Activated B cell treated with CpG ODN at 0.5 μM for 24 hours (primary cell): ENCODE measurements at regions not wholly inside any gene's neighbourhood (a gene's known extent, or its start where the extent isn't known, plus 50 kb on each side); places are given as distances from the start of the nearest gene placed in this dataset.

ENCODE experiments used
- ATAC-seq: fragments of 200-7000 bp; cut with Tn5 transposase; one replicate; pipeline ENCODE4 v1.10.0; 2021; ENCODE audit warnings: low read depth, mild to moderate bottlenecking, moderate library complexity
- CTCF ChIA-PET: fragments of 350-600 bp; sonication (Branson Sonifier 250); formaldehyde crosslinking; loops from one replicate; lab custom pipeline; 2021; ENCODE audit warnings: antibody characterized with exemption; lab: Charles Lee
- POLR2A ChIA-PET: fragments of 350-600 bp; sonication (Branson Sonifier 250); formaldehyde crosslinking; loops from one replicate; lab custom pipeline; 2021; ENCODE audit warnings: antibody characterized with exemption; lab: Charles Lee
- DNase-seq: peaks from one replicate; pipeline ENCODE4 v3.0.0; 2022
- H3K27ac Mint-ChIP-seq: one replicate; pipeline ENCODE4 v1.8.0; 2020; ENCODE audit warnings: mixed read lengths
- H3K27me3 Mint-ChIP-seq: one replicate; pipeline ENCODE4 v1.8.0; 2021; ENCODE audit warnings: mixed read lengths
- H3K36me3 Mint-ChIP-seq: one replicate; pipeline ENCODE4 v1.8.0; 2021; ENCODE audit warnings: low read depth, mixed read lengths
- H3K4me1 Mint-ChIP-seq: one replicate; pipeline ENCODE4 v1.8.0; 2021; ENCODE audit warnings: mixed read lengths
- H3K4me3 Mint-ChIP-seq: one replicate; pipeline ENCODE4 v1.8.0; 2020; ENCODE audit warnings: mild to moderate bottlenecking, mixed read lengths
- H3K9me3 Mint-ChIP-seq: one replicate; pipeline ENCODE4 v1.8.0; 2020; ENCODE audit warnings: mixed read lengths
- CTCF ChIP-seq: fragments of 200-600 bp; IDR thresholded peaks from one replicate; pipeline ENCODE4 v1.8.0; 2022; ENCODE audit warnings: antibody characterized with exemption, mild to moderate bottlenecking
- intact Hi-C: fragments of 100-400 bp; cut with micrococcal nuclease; formaldehyde crosslinking; loops from one replicate; pipeline ENCODE4 v1.15.1; 2024

- Mint-ChIP-seq H3K9me3 (no peaks in the 10 kb centered on the region), H3K27ac (no peak overlapping the region), H3K36me3 (no peaks in the 10 kb centered on the region), H3K27me3 (peaks cover 9% of the 10 kb centered on the region), H3K4me3 (no peak overlapping the region), H3K4me1 (no peaks in the 10 kb centered on the region)
- intact Hi-C loops: no loop called here
- no peak for DNase-seq
- ATAC-seq: no peak
- CTCF ChIA-PET: no interaction called here
- POLR2A ChIA-PET: no interaction called here
- no peak for TF ChIP-seq CTCF
These were observed 875.2 kb downstream of the BRD1 start for GRCh38 chr22:48952256-48953102.

GRCh38 chr22:48951836-48952235 lies 875.8 kb downstream of the BRD1 start:
- H3K9me3 Mint-ChIP-seq: no peaks in the 10 kb centered on the region
- no peaks in the 10 kb centered on the region for H3K4me1 Mint-ChIP-seq
- H3K4me3 Mint-ChIP-seq: no peak overlapping the region
- H3K27ac Mint-ChIP-seq: no peak overlapping the region
- H3K36me3 Mint-ChIP-seq: no peaks in the 10 kb centered on the region
- CTCF ChIA-PET: no interaction called here
- peaks cover 9% of the 10 kb centered on the region for H3K27me3 Mint-ChIP-seq
- ATAC-seq: no peak
- no peak for DNase-seq
- intact Hi-C loops: no loop called here
- TF ChIP-seq CTCF: no peak
- POLR2A ChIA-PET: no interaction called here

GRCh38 chr22:48950151-48950915 lies 877.3 kb downstream of the BRD1 start:
- TF ChIP-seq CTCF: no peak
- Mint-ChIP-seq H3K36me3 (no peaks in the 10 kb centered on the region), H3K27me3 (peaks cover 9% of the 10 kb centered on the region), H3K4me1 (no peaks in the 10 kb centered on the region), H3K4me3 (no peak overlapping the region), H3K9me3 (no peaks in the 10 kb centered on the region), H3K27ac (no peak overlapping the region)
- intact Hi-C loops: no loop called here
- ChIA-PET POLR2A (no interaction called here), CTCF (no interaction called here)
- DNase-seq: no peak
- no peak for ATAC-seq

GRCh38 chr22:48949375-48950149 lies 878.1 kb downstream of the BRD1 start:
- no peak for TF ChIP-seq CTCF
- Mint-ChIP-seq H3K27ac (no peak overlapping the region), H3K27me3 (peaks cover 9% of the 10 kb centered on the region), H3K36me3 (no peaks in the 10 kb centered on the region), H3K9me3 (no peaks in the 10 kb centered on the region), H3K4me1 (no peaks in the 10 kb centered on the region), H3K4me3 (no peak overlapping the region)
- POLR2A ChIA-PET: no interaction called here
- CTCF ChIA-PET: no interaction called here
- intact Hi-C loops: no loop called here
- no peak for DNase-seq
- no peak for ATAC-seq
